GM19035 (cell line): ENCODE measurements at regions not wholly inside any gene's neighbourhood (a gene's known extent, or its start where the extent isn't known, plus 50 kb on each side); places are given as distances from the start of the nearest gene placed in this dataset.

Source experiments
- ATAC-seq: cut with Tn5 transposase; IDR thresholded peaks from one replicate; pipeline ENCODE4 v1.9.1; 2021; ENCODE audit not compliant: unreplicated experiment

DNA sequence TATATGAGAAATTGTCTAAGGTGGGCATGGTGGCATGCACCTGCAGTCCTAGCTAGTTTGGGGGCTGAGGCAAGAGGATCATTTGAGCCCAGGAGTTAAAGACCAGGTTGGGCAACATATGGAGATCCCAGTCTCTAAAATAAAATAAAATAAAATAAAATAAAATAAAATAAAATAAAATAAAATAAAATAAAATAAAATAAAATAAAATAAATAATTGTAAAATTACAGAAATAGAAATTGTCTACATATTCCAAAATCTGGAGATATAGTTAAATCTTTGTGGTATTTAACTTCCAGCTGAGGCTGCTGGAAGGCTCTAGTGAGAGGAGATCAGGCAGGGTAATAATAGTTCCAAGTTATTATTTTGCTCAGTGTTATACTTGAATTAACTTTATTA, 1432.1 kb upstream of the CDH2 start:
- ATAC-seq = no peak

DNA sequence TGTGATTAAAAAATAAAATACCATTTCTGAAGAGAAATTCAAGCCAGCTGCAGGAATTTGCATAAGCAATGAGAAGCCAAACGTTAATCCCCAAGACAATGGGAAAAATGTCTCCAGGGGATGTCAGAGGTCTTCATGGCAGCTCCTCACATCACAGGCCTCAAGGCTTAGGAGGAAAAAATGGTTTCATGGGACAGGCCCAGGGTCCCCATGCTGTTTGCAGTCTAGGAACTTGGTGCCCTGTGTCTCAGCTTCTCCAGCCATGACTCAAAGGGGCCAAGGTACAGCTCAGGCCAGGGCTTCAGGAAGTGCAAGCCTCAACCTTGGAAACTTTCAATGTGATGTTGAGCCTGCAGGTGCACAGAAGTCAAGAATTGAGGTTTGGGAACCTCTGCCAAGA, 1428.4 kb upstream of the CDH2 start:
- ATAC-seq = no peak

GRCh38 chr18:29596959-29597358, 1420.0 kb upstream of the CDH2 start:
- ATAC-seq = no peak

GRCh38 chr18:29594493-29594892, 1417.6 kb upstream of the CDH2 start:
- ATAC-seq = no peak

- ATAC-seq = no peak
These were observed 1411.6 kb upstream of the CDH2 start for GRCh38 chr18:29588446-29589100.

DNA sequence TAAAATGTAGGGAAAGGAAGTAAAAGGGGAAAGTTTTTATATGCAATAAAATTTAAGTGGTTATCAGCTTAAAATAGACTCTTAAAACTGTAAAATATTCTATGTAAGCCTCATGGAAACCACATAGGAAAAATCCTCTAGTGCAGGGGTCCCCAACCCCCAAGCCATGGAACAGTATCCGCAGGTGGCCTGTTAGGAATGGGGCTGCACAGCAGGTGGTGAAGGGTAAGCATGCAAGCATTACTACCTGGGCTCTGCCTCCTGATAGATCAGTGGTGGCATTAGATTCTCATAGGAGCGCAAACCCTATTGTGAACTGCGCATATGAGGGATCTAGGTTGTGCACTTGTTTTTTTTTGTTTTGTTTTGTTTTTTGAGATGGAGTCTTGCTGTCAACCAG, 1409.3 kb upstream of the CDH2 start:
- no peak for ATAC-seq

- no peak for ATAC-seq
These were observed 1383.3 kb upstream of the CDH2 start for GRCh38 chr18:29560270-29560669.

- no peak for ATAC-seq
These were observed 1379.1 kb upstream of the CDH2 start for GRCh38 chr18:29556070-29556469.

GRCh38 chr18:29549759-29550158, 1372.8 kb upstream of the CDH2 start:
- ATAC-seq = no peak

GRCh38 chr18:29547626-29548025, 1370.7 kb upstream of the CDH2 start:
- no peak for ATAC-seq

DNA sequence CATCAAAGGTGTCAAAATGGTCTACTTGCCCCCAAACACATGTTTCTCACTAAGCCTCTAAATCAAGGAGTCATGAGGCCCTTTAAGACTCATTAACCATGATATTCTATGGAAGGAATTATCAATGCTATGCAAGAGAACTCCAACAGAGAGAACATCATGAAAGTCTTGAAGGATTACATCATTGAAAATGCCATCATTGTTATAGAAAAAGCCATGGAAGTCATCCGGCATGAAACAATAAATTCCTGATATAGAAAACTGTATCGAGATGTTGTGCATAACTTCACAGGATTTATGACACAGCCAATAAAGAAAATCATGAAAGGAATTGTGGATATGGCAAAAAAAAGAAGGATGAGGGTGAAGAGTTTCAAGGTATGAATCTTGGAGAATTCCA, 1363.6 kb upstream of the CDH2 start:
- ATAC-seq = no peak

DNA sequence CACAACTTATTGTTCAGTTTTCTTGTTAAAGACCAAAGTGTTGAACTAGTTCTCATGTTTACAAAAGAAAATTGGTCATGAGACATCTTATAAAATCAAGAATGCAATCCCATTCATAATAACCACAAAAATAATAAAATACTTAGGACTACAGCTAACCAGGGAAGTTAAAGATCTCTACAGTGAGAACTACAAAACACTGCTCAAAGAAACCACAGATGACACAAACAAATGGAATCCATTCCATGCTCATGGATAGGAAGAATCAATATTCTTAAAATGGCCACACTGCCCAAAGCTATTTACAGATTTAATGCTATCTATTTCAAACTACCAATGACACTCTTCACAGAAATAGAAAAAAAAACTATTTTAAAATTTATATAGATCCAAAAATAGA, 1354.8 kb upstream of the CDH2 start:
- ATAC-seq = no peak

- no peak for ATAC-seq
These were observed 1346.4 kb upstream of the CDH2 start for GRCh38 chr18:29523371-29523770.

- no peak for ATAC-seq
These were observed 1335.8 kb upstream of the CDH2 start for GRCh38 chr18:29512761-29513160.

- no peak for ATAC-seq
These were observed 1335.3 kb upstream of the CDH2 start for GRCh38 chr18:29512203-29512602.

DNA sequence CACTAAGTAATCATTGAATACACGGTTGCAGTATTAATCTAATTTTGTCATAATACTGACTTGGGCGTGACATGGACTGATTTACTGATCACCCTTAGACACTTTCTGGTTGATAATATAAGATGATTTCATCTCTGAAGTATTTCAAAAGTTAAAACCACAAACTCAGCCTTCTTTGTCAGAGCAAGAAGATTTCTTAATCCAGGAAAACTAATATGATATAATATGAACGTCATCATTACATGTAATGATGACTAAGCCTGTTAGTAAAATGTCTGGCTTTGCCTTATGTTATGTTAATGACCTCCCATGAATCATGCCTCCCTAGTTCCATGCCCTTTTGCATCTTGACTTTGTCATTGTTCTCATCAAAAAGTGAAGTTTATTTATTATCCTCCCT, 1325.0 kb upstream of the CDH2 start:
- no peak for ATAC-seq

DNA sequence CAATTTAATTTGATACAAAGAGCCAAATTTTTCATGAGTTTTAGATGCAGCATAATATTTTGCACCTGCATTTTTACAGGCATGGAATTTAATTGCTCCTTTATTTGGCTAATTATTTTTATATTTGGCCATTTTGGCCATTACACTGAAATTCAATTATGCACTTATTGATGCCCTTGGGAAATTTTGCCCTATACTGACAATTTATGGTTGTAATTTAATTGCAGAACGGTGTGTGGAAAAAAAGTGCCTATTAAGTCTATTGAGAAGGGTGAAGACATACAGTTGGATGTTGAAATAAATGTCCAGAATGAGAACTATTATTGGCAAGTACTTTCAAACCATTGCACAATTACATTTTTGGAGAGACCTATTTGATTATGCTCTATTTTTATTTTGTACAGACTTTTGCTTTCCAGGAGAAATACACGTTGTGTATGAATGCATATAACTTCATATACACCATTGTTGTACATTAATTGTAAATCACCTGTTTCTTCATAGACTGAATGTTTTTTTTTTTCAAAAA, 1319.3 kb upstream of the CDH2 start:
- ATAC-seq = no peak

- ATAC-seq = no peak
These were observed 1317.4 kb upstream of the CDH2 start for GRCh38 chr18:29494371-29494770.

DNA sequence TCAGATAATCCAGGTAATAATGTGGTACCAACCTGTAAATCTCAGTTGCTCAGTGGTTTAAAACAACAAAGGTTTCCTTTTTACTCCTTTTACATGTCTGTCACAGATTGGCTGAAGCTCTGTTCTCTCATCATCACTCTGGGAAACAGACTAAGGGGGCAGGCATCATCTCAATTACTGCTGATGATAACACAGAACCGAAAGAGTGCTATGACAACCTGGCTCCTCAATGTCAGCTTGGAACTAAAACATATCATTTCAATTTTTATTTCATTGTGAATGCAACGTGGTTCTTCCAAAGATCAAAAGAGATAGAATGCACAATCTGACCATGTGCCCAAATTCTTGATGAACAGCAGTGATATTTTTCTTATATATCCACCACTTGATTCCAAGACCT, 1315.0 kb upstream of the CDH2 start:
- ATAC-seq = no peak

- ATAC-seq = no peak
These were observed 1311.7 kb upstream of the CDH2 start for GRCh38 chr18:29488617-29489016.

DNA sequence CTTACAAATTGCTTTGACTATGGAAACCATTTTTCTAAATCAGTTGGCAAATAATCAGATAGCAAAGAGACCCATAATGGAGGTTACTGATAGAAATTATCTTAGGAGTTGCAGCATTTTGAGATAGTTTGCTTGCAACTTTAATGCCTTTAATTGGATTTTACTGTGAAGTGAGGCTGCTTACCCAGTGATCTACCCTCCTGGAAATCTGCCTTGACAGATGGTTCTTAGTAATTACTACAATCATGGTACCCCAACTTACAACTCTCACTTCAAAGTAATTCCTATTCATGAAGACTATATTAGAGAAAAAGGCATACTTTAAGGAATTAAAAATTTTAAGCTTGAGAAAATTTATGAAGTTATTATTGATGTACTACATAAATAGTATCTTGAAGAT, 1288.6 kb upstream of the CDH2 start:
- no peak for ATAC-seq

DNA sequence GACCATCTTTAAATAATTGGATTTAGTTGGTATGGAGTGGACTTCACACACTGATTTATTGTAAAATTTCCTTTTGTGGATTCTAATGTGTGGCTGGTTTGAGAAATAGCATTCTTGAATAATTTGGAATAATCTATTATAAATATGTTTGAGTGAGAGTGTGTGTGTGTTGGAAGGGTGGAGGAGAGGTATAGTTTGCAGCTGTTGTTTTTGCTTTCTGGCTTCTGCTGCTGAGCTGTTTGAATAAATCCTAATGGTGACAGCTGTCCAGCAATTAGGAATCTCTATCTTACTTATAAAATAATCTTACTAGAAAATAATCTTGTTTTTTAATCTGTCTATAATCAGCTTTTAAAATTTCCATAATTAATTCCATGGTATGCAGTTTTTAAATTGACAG, 1283.0 kb upstream of the CDH2 start:
- ATAC-seq = no peak

DNA sequence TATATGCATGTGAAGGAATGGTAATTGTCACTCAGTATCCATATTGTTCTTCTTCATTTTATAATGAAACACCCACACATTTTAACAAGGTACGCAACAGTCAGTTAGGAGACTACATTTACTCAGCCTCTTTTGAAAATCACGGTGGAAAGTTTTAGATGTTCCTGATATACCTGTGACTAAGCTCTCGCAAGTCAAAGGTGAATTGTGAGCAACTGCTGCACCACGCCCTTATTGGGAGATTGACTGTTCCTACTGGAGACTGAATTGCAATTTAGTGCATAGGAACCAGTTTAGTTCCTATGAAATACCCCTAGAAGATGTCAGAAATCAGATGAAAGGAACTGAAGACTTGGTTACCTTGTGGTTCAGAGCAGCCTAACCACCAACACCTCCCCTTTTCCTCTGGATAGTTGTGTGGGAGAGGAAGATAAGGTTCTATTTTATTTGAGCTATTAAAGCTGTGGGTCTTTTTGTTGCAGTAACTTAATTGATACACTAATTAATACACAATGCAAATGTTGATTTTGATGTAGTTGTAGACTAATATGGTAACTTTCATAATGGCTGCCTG, 1280.5 kb upstream of the CDH2 start:
- no peak for ATAC-seq
